ENCODE measurements at regions not wholly inside any gene's neighbourhood (a gene's known extent, or its start where the extent isn't known, plus 50 kb on each side); places are given as distances from the start of the nearest gene placed in this dataset.

GRCh38 chrX:39497702-39498265, 600.0 kb downstream of the BCOR start:
- DNase-seq (ENCODE audit: low read depth, low spot score), result no peak
- H3K4me1 ChIP-seq (ENCODE audit: control insufficient read depth, extremely low read depth, insufficient read depth, low read length), result no peaks in the 10 kb centered on the region
- H3K4me3 ChIP-seq (ENCODE audit: control insufficient read depth in 2 of 3, extremely low read depth in 1 of 3, insufficient read depth in 2 of 3, low read depth in 1 of 3, low read length in 3 of 3), result no peak overlapping the region
- peaks cover 3% of the 10 kb centered on the region for H3K27me3 ChIP-seq (ENCODE audit: control insufficient read depth, extremely low read depth, insufficient read depth, low read length)
- H3K79me2 ChIP-seq (ENCODE audit: control insufficient read depth, insufficient read depth, low read length), result no peaks in the 10 kb centered on the region
- dilution Hi-C loops (cut with MboI; ENCODE audit: extremely low pct_ligation_motif_present, low sequenced_read_pairs), result no loop called here
- no peaks in the 10 kb centered on the region for H4K20me1 ChIP-seq (ENCODE audit: control insufficient read depth, extremely low read depth, insufficient read depth, low read length)
- no peaks in the 10 kb centered on the region for H3K9me1 ChIP-seq (ENCODE audit: control insufficient read depth, extremely low read depth, insufficient read depth, low read length)
- no peak overlapping the region for H3K4me2 ChIP-seq (ENCODE audit: control insufficient read depth, extremely low read depth, insufficient read depth, low read depth, low read length)
- no peak for FAIRE-seq
- H3K9me3 ChIP-seq (ENCODE audit: control insufficient read depth, low read depth, low read length), result no peaks in the 10 kb centered on the region
- H3K9ac ChIP-seq (ENCODE audit: control insufficient read depth, extremely low read depth, insufficient read depth, low read length), result no peak overlapping the region
- no peak overlapping the region for H2AFZ ChIP-seq (ENCODE audit: control insufficient read depth, low read length)
- TF ChIP-seq EZH2 (IDR thresholded peaks at IDR 0.05; ENCODE audit: low read length) (no peak), CTCF (optimal IDR thresholded peaks at IDR 0.05 in 1 of 3, IDR thresholded peaks at IDR 0.05 in 1 of 3, conservative IDR thresholded peaks at IDR 0.05 in 1 of 3; ENCODE audit: extremely low read depth in 1 of 3, insufficient read depth in 2 of 3, low read length in 3 of 3) (no peak)
- no peak overlapping the region for H3K27ac ChIP-seq (ENCODE audit: control insufficient read depth, insufficient read depth, low read length)
- H3K36me3 ChIP-seq (ENCODE audit: control insufficient read depth in 2 of 2, extremely low read depth in 1 of 2, insufficient read depth in 2 of 2, low read length in 2 of 2), result no peaks in the 10 kb centered on the region

DNA sequence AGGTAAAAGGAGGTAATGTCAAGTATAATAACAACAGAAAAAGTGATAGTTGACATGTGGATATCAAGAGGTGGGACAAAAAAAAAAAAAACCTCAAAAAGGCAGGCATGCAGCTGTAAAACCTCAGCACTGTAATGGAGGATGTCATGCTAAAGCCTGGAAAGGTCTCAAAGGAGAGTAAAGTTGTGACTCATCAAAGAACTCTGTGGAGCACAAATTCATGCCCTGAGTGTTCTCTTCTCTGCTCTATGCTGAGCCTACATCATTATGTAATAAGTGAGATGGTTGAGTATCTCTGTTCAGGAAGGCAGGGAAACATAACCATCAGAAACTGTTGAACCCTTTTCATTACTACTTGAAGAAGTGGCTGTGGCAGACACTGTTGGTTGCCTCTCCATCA, 597.8 kb downstream of the BCOR start:
- Histone ChIP-seq H3K79me2 (ENCODE audit: control insufficient read depth, insufficient read depth, low read length) (no peaks in the 10 kb centered on the region), H3K36me3 (ENCODE audit: control insufficient read depth in 2 of 2, extremely low read depth in 1 of 2, insufficient read depth in 2 of 2, low read length in 2 of 2) (no peaks in the 10 kb centered on the region), H3K9ac (ENCODE audit: control insufficient read depth, extremely low read depth, insufficient read depth, low read length) (no peak overlapping the region), H3K4me2 (ENCODE audit: control insufficient read depth, extremely low read depth, insufficient read depth, low read depth, low read length) (no peak overlapping the region), H3K27me3 (ENCODE audit: control insufficient read depth, extremely low read depth, insufficient read depth, low read length) (peaks cover 3% of the 10 kb centered on the region), H2AFZ (ENCODE audit: control insufficient read depth, low read length) (no peak overlapping the region), H3K4me1 (ENCODE audit: control insufficient read depth, extremely low read depth, insufficient read depth, low read length) (no peaks in the 10 kb centered on the region), H3K9me1 (ENCODE audit: control insufficient read depth, extremely low read depth, insufficient read depth, low read length) (no peaks in the 10 kb centered on the region), H3K27ac (ENCODE audit: control insufficient read depth, insufficient read depth, low read length) (no peak overlapping the region), H4K20me1 (ENCODE audit: control insufficient read depth, extremely low read depth, insufficient read depth, low read length) (no peaks in the 10 kb centered on the region), H3K9me3 (ENCODE audit: control insufficient read depth, low read depth, low read length) (no peaks in the 10 kb centered on the region), H3K4me3 (ENCODE audit: control insufficient read depth in 2 of 3, extremely low read depth in 1 of 3, insufficient read depth in 2 of 3, low read depth in 1 of 3, low read length in 3 of 3) (no peak overlapping the region)
- TF ChIP-seq CTCF (optimal IDR thresholded peaks at IDR 0.05 in 1 of 3, IDR thresholded peaks at IDR 0.05 in 1 of 3, conservative IDR thresholded peaks at IDR 0.05 in 1 of 3; ENCODE audit: extremely low read depth in 1 of 3, insufficient read depth in 2 of 3, low read length in 3 of 3), result no peak
- no peak for TF ChIP-seq EZH2 (IDR thresholded peaks at IDR 0.05; ENCODE audit: low read length)
- FAIRE-seq, result no peak
- no peak for DNase-seq (ENCODE audit: low read depth, low spot score)
- dilution Hi-C loops (cut with MboI; ENCODE audit: extremely low pct_ligation_motif_present, low sequenced_read_pairs), result no loop called here

All from keratinocyte (primary cell).